GM23338 (cell line): ENCODE measurements at regions not wholly inside any gene's neighbourhood (a gene's known extent, or its start where the extent isn't known, plus 50 kb on each side); places are given as distances from the start of the nearest gene placed in this dataset.
"Not testable (repeated sequence)": the region's sequence is repeated elsewhere in the genome, so short reads cannot be mapped to it uniquely, and the experiment has no call there.

ENCODE experiments used
- ATAC-seq: fragments of 200-7000 bp; cut with Tn5 transposase; 3 replicates; pipeline ENCODE4 v1.9.1; 2020
- DNase-seq: peaks from one replicate; pipeline ENCODE4 v3.0.0-alpha.2; 2015; ENCODE audit warnings: low spot score
- H2AFZ ChIP-seq: fragments of 200-600 bp; sonication (generic); 2 replicates; pipeline ENCODE4 v1.8.0; 2016; ENCODE audit warnings: antibody characterized with exemption, mild to moderate bottlenecking, moderate library complexity
- H3F3A ChIP-seq: fragments of 200-600 bp; sonication (generic); replicated peaks from 2 replicates; pipeline ENCODE4 v1.8.0; 2017; ENCODE audit warnings: antibody characterized with exemption, mixed run types, low read depth
- H3K27ac ChIP-seq: fragments of 200-600 bp; sonication (generic); 2 replicates; pipeline ENCODE4 v1.6.1; 2016; ENCODE audit warnings: low read depth
- H3K27me3 ChIP-seq: fragments of 200-600 bp; sonication (generic); 2 replicates; pipeline ENCODE4 v1.8.0; 2016; ENCODE audit warnings: mild to moderate bottlenecking, mixed run types, moderate library complexity; ENCODE audit not compliant: insufficient read depth
- H3K36me3 ChIP-seq: fragments of 200-600 bp; sonication (generic); 2 replicates; pipeline ENCODE4 v1.8.0; 2016; ENCODE audit warnings: mild to moderate bottlenecking; ENCODE audit not compliant: insufficient read depth
- H3K4me1 ChIP-seq: fragments of 200-600 bp; sonication (generic); 2 replicates; pipeline ENCODE4 v1.8.0; 2016; ENCODE audit warnings: mild to moderate bottlenecking, moderate library complexity; ENCODE audit not compliant: insufficient read depth
- H3K4me2 ChIP-seq: fragments of 200-600 bp; sonication (generic); 2 replicates; pipeline ENCODE4 v1.7.1; 2017; ENCODE audit warnings: mixed run types
- H3K4me3 ChIP-seq: fragments of 200-600 bp; sonication (generic); 2 replicates; pipeline ENCODE4 v1.6.1; 2016; ENCODE audit warnings: mixed run types
- H3K79me2 ChIP-seq: fragments of 200-600 bp; sonication (generic); replicated peaks from 2 replicates; pipeline ENCODE4 v1.8.0; 2017; ENCODE audit warnings: mild to moderate bottlenecking; ENCODE audit not compliant: insufficient read depth
- H3K9me2 ChIP-seq: fragments of 200-600 bp; sonication (generic); 2 replicates; pipeline ENCODE4 v1.8.0; 2017; ENCODE audit not compliant: insufficient read depth
- H4K20me1 ChIP-seq: fragments of 200-600 bp; sonication (generic); replicated peaks from 2 replicates; pipeline ENCODE4 v1.8.0; 2017; ENCODE audit warnings: mild to moderate bottlenecking; ENCODE audit not compliant: insufficient read depth
- H3K27ac Mint-ChIP-seq: 2 replicates; pipeline ENCODE4 v1.8.0; 2020; ENCODE audit warnings: inconsistent platforms, mild to moderate bottlenecking, moderate library complexity, mixed read lengths
- H3K27me3 Mint-ChIP-seq: 3 replicates; pipeline ENCODE4 v1.8.0; 2022; ENCODE audit warnings: low read depth, mild to moderate bottlenecking, moderate library complexity, mixed read lengths, inconsistent platforms; ENCODE audit not compliant: insufficient read depth, poor library complexity
- H3K36me3 Mint-ChIP-seq: 3 replicates; pipeline ENCODE4 v1.8.0; 2021; ENCODE audit warnings: low read depth, mild to moderate bottlenecking, inconsistent platforms, moderate library complexity, mixed read lengths
- H3K4me1 Mint-ChIP-seq: 3 replicates; pipeline ENCODE4 v1.8.0; 2020; ENCODE audit warnings: mild to moderate bottlenecking, inconsistent platforms, mixed read lengths
- H3K4me3 Mint-ChIP-seq: 3 replicates; pipeline ENCODE4 v1.8.0; 2021; ENCODE audit warnings: moderate library complexity, mild to moderate bottlenecking, inconsistent platforms, mixed read lengths
- H3K9me3 Mint-ChIP-seq: 3 replicates; pipeline ENCODE4 v1.8.0; 2020; ENCODE audit warnings: moderate library complexity, mild to moderate bottlenecking, inconsistent platforms, mixed read lengths
- CREB1 ChIP-seq: fragments of 250-450 bp; sonication (Bioruptor Pico); IDR thresholded peaks from 2 replicates; pipeline ENCODE4 v1.5.0; 2020; ENCODE audit warnings: low read depth, mild to moderate bottlenecking, moderate library complexity
- CTCF ChIP-seq, 2 experiments: fragments of 200-600 bp in 1 of 2; sonication (generic) in 1 of 2; conservative IDR thresholded peaks; 2 replicates each; pipeline versions ENCODE4 v1.5.1 to v1.6.1; 2016 to 2017; ENCODE audit warnings: antibody characterized with exemption in 2 of 2, low read depth in 2 of 2, mild to moderate bottlenecking in 2 of 2, moderate library complexity in 1 of 2
- EZH2 ChIP-seq: fragments of 200-600 bp; sonication (generic); IDR thresholded peaks from one replicate; pipeline ENCODE4 v1.8.0; 2017; ENCODE audit warnings: antibody characterized with exemption, mild to moderate bottlenecking, low read depth; ENCODE audit not compliant: unreplicated experiment
- JUNB ChIP-seq: IDR thresholded peaks from one replicate; pipeline ENCODE4 v1.6.1; 2016; ENCODE audit warnings: antibody characterized with exemption; ENCODE audit not compliant: unreplicated experiment
- NANOG ChIP-seq: IDR thresholded peaks from 2 replicates; pipeline ENCODE4 v1.6.1; 2016; ENCODE audit warnings: antibody characterized with exemption, borderline replicate concordance
- POLR2AphosphoS5 ChIP-seq: IDR thresholded peaks from 2 replicates; pipeline ENCODE4 v1.6.1; 2016; ENCODE audit warnings: antibody characterized with exemption, low read depth
- ZNF331 ChIP-seq: fragments of 250-450 bp; sonication (Bioruptor Pico); IDR thresholded peaks from 2 replicates; pipeline ENCODE4 v1.5.0; 2020; ENCODE audit warnings: low read depth, mild to moderate bottlenecking, moderate library complexity

- no peaks in the 10 kb centered on the region for H3K9me3 Mint-ChIP-seq
- Histone ChIP-seq H3K4me2 (no peak overlapping the region), H4K20me1 (no peaks in the 10 kb centered on the region), H3K27me3 (no peaks in the 10 kb centered on the region), H3K79me2 (no peaks in the 10 kb centered on the region), H2AFZ (no peak overlapping the region), H3F3A (no peaks in the 10 kb centered on the region), H3K27ac (no peak overlapping the region), H3K4me3 (no peak overlapping the region), H3K9me2 (no peaks in the 10 kb centered on the region), H3K36me3 (no peaks in the 10 kb centered on the region), H3K4me1 (no peaks in the 10 kb centered on the region)
- H3K4me3 Mint-ChIP-seq = no peak overlapping the region
- TF ChIP-seq CTCF (conservative IDR thresholded peaks at IDR 0.05; ENCODE audit: low read depth in 2 of 2) (0 out of 4 replicates have a peak, but pooled peaks of 1 of the 2 experiments have one; percentile 22), ZNF331 (CRISPR knock-in tag) (no peak)
- H3K27me3 Mint-ChIP-seq = no peaks in the 10 kb centered on the region
- no peaks in the 10 kb centered on the region for H3K4me1 Mint-ChIP-seq
- DNase-seq (no peak), ATAC-seq (no peak)
- H3K36me3 Mint-ChIP-seq = no peaks in the 10 kb centered on the region
- no peak overlapping the region for H3K27ac Mint-ChIP-seq
These were observed 1431.4 kb upstream of the CDH18 start for GRCh38 chr5:21419383-21419782.

GRCh38 chr5:21402089-21402488, 1414.1 kb upstream of the CDH18 start:
- not testable (repeated sequence) for H3K27me3 ChIP-seq, ATAC-seq, H4K20me1 ChIP-seq, DNase-seq, H3K27ac ChIP-seq, H3K4me2 ChIP-seq, H3K27ac Mint-ChIP-seq, H3K36me3 ChIP-seq, H3K36me3 Mint-ChIP-seq, H3K9me2 ChIP-seq, H3K27me3 Mint-ChIP-seq, H3K4me3 Mint-ChIP-seq, H3K4me1 ChIP-seq, H3K4me1 Mint-ChIP-seq, H2AFZ ChIP-seq, H3K9me3 Mint-ChIP-seq, H3F3A ChIP-seq, H3K79me2 ChIP-seq, H3K4me3 ChIP-seq

GRCh38 chr5:21398511-21398910, 1410.5 kb upstream of the CDH18 start:
- Mint-ChIP-seq H3K4me1 (peaks cover 4% of the 10 kb centered on the region; the same call in 2 of the 3 replicates), H3K27ac (no peak overlapping the region), H3K27me3 (peaks cover 1% of the 10 kb centered on the region), H3K4me3 (no peak overlapping the region), H3K36me3 (no peaks in the 10 kb centered on the region), H3K9me3 (no peaks in the 10 kb centered on the region)
- ATAC-seq (no peak), DNase-seq (no peak)
- no peaks in the 10 kb centered on the region for H3F3A ChIP-seq
- no peaks in the 10 kb centered on the region for H3K27me3 ChIP-seq
- TF ChIP-seq NANOG = no peak
- H4K20me1 ChIP-seq = no peaks in the 10 kb centered on the region
- H2AFZ ChIP-seq = no peak overlapping the region
- H3K79me2 ChIP-seq = no peaks in the 10 kb centered on the region
- H3K27ac ChIP-seq = no peak overlapping the region
- no peak overlapping the region for H3K4me3 ChIP-seq
- no peaks in the 10 kb centered on the region for H3K9me2 ChIP-seq
- no peak overlapping the region for H3K4me2 ChIP-seq
- H3K4me1 ChIP-seq = no peaks in the 10 kb centered on the region
- H3K36me3 ChIP-seq = no peaks in the 10 kb centered on the region

- H3F3A ChIP-seq = no peaks in the 10 kb centered on the region
- no peak for ATAC-seq
- H3K36me3 ChIP-seq = no peaks in the 10 kb centered on the region
- no peak overlapping the region for H3K4me2 ChIP-seq
- no peak overlapping the region for H3K4me3 Mint-ChIP-seq
- H3K27ac ChIP-seq = no peak overlapping the region
- H3K27me3 ChIP-seq = no peaks in the 10 kb centered on the region
- H3K27me3 Mint-ChIP-seq = peaks cover 1% of the 10 kb centered on the region
- H3K9me2 ChIP-seq = no peaks in the 10 kb centered on the region
- H2AFZ ChIP-seq = no peak overlapping the region
- H3K9me3 Mint-ChIP-seq = no peaks in the 10 kb centered on the region
- no peaks in the 10 kb centered on the region for H3K36me3 Mint-ChIP-seq
- no peaks in the 10 kb centered on the region for H3K79me2 ChIP-seq
- no peak for DNase-seq
- H3K4me3 ChIP-seq = no peak overlapping the region
- no peaks in the 10 kb centered on the region for H3K4me1 ChIP-seq
- no peak overlapping the region for H3K27ac Mint-ChIP-seq
- H4K20me1 ChIP-seq = no peaks in the 10 kb centered on the region
- peaks cover 4% of the 10 kb centered on the region; the same call in 2 of the 3 replicates for H3K4me1 Mint-ChIP-seq
- TF ChIP-seq JUNB = no peak
- TF ChIP-seq POLR2AphosphoS5 = no peak
- TF ChIP-seq CTCF (conservative IDR thresholded peaks at IDR 0.05; ENCODE audit: low read depth in 2 of 2) = no peak
- no peak for TF ChIP-seq NANOG
- TF ChIP-seq EZH2 = no peak
- TF ChIP-seq CREB1 = no peak
These were observed 1409.7 kb upstream of the CDH18 start for GRCh38 chr5:21397693-21398092.
